Endothelial cell of umbilical vein (primary cell): ENCODE measurements at regions not wholly inside any gene's neighbourhood (a gene's known extent, or its start where the extent isn't known, plus 50 kb on each side); places are given as distances from the start of the nearest gene placed in this dataset.

ENCODE experiments used
- BruUV-seq: library from RNA; stranded (reverse); fragments of 400-500 nt; replicated peaks from 2 replicates; lab custom pipeline; 2021; lab: Mats Ljungman, UMichigan
- CTCF ChIA-PET: fragments of 300-600, 350-600 bp; sonication (Branson Sonifier 250); formaldehyde crosslinking; loops from one replicate; lab custom pipeline; 2021; ENCODE audit warnings: antibody characterized with exemption, inconsistent platforms; lab: Charles Lee
- POLR2A ChIA-PET: fragments of 300-600, 350-600 bp; sonication (Branson Sonifier 250); formaldehyde crosslinking; loops from one replicate; lab custom pipeline; 2021; ENCODE audit warnings: antibody characterized with exemption, inconsistent platforms; lab: Charles Lee
- DNase-seq: peaks from one replicate; pipeline ENCODE4 v3.0.0-alpha.2; 2011; ENCODE audit warnings: low read depth, low spot score
- FAIRE-seq: peaks from 2 replicates; lab custom pipeline; 2011; peaks lifted over from hg19 to GRCh38; lab: Jason Lieb, UNC
- H2AFZ ChIP-seq: 2 replicates; pipeline ENCODE4 v1.6.0; 2012; ENCODE audit warnings: low read depth, low read length, control low read depth, inconsistent platforms
- H3K27ac ChIP-seq: 2 replicates; pipeline ENCODE4 v1.5.1; 2011; ENCODE audit warnings: low read depth, mild to moderate bottlenecking, control low read depth, low read length, moderate library complexity; ENCODE audit not compliant: insufficient read depth
- H3K27me3 ChIP-seq, 2 experiments: 2 replicates each; pipeline versions ENCODE4 v1.6.0 to v1.6.1; 2011; ENCODE audit warnings: low read length in 2 of 2, mixed read lengths in 1 of 2; ENCODE audit not compliant: control insufficient read depth in 2 of 2, insufficient read depth in 2 of 2
- H3K36me3 ChIP-seq, 2 experiments: 2 replicates in 1 of 2; 3 replicates in 1 of 2; pipeline ENCODE4 v1.5.1; 2011; ENCODE audit warnings: low read length in 2 of 2, mild to moderate bottlenecking in 1 of 2, moderate library complexity in 1 of 2; ENCODE audit not compliant: control insufficient read depth in 2 of 2, insufficient read depth in 2 of 2; ENCODE audit errors: extremely low read depth in 1 of 2
- H3K4me1 ChIP-seq: 3 replicates; pipeline ENCODE4 v1.5.1; 2011; ENCODE audit warnings: mild to moderate bottlenecking, low read length; ENCODE audit not compliant: control insufficient read depth, insufficient read depth; ENCODE audit errors: extremely low read depth
- H3K4me2 ChIP-seq: 2 replicates; pipeline ENCODE4 v1.6.1; 2011; ENCODE audit warnings: low read length, control low read depth, mixed read lengths; ENCODE audit not compliant: insufficient read depth
- H3K4me3 ChIP-seq, 3 experiments: fragments of 200-600 bp in 1 of 3; sonication (generic), shearing (Covaris generic) in 1 of 3; replicated peaks in 1 of 3; 2 replicates each; pipeline ENCODE4 v1.5.1; 2011 to 2016; ENCODE audit warnings: control low read depth in 3 of 3, low read length in 3 of 3, mild to moderate bottlenecking in 2 of 3, inconsistent platforms in 1 of 3, low read depth in 1 of 3, moderate library complexity in 1 of 3; ENCODE audit not compliant: insufficient read depth in 1 of 3
- H3K79me2 ChIP-seq: 2 replicates; pipeline ENCODE4 v1.6.0; 2012; ENCODE audit warnings: low read length, inconsistent platforms; ENCODE audit not compliant: control insufficient read depth, insufficient read depth
- H3K9ac ChIP-seq: replicated peaks from 2 replicates; pipeline ENCODE3; 2011; ENCODE audit warnings: low read length, control low read depth; ENCODE audit not compliant: insufficient read depth; ENCODE audit errors: extremely low read depth
- H3K9me1 ChIP-seq: replicated peaks from 3 replicates; pipeline ENCODE4 v1.6.0; 2011; ENCODE audit warnings: mild to moderate bottlenecking, low read length; ENCODE audit not compliant: control insufficient read depth, insufficient read depth; ENCODE audit errors: extremely low read depth
- H3K9me3 ChIP-seq: replicated peaks from 2 replicates; pipeline ENCODE4 v1.5.1; 2012; ENCODE audit warnings: low read length, inconsistent platforms; ENCODE audit not compliant: control insufficient read depth, insufficient read depth
- H4K20me1 ChIP-seq: replicated peaks from 2 replicates; pipeline ENCODE3; 2011; ENCODE audit warnings: mild to moderate bottlenecking, low read length; ENCODE audit not compliant: control insufficient read depth, insufficient read depth; ENCODE audit errors: extremely low read depth
- CTCF ChIP-seq, 2 donors: IDR thresholded peaks; 1 replicate in 1 of 2; 2 replicates in 1 of 2; pipeline ENCODE4 v1.5.1; 2011; ENCODE audit warnings: low read length in 2 of 2, mild to moderate bottlenecking in 2 of 2, moderate library complexity in 2 of 2, control low read depth in 1 of 2, inconsistent platforms in 1 of 2, low read depth in 1 of 2; ENCODE audit not compliant: insufficient read depth in 1 of 2; ENCODE audit errors: extremely low read depth in 1 of 2
- EZH2 ChIP-seq: IDR thresholded peaks from 2 replicates; pipeline ENCODE4 v1.6.1; 2012; ENCODE audit warnings: borderline replicate concordance, low read depth, mild to moderate bottlenecking, moderate library complexity, low read length, inconsistent platforms; ENCODE audit not compliant: severe bottlenecking
- FOS ChIP-seq: IDR thresholded peaks from 2 replicates; pipeline ENCODE4 v1.6.1; 2011; ENCODE audit warnings: mild to moderate bottlenecking, low read length, moderate library complexity, borderline replicate concordance; ENCODE audit not compliant: insufficient read depth
- GATA2 ChIP-seq: IDR thresholded peaks from 2 replicates; pipeline ENCODE4 v1.7.0; 2011; ENCODE audit warnings: low read depth, mild to moderate bottlenecking, moderate library complexity, mixed read lengths, low read length; ENCODE audit not compliant: insufficient read length, insufficient read depth
- JUN ChIP-seq: IDR thresholded peaks from 2 replicates; pipeline ENCODE4 v1.6.1; 2011; ENCODE audit warnings: borderline replicate concordance, low read depth; ENCODE audit not compliant: insufficient read length, insufficient read depth
- MYC ChIP-seq: IDR thresholded peaks from one replicate; pipeline ENCODE4 v1.6.1; 2011; ENCODE audit warnings: mild to moderate bottlenecking, low read depth, low read length
- POLR2AphosphoS5 ChIP-seq: IDR thresholded peaks from 2 replicates; pipeline ENCODE4 v1.6.1; 2012; ENCODE audit warnings: low read depth, mild to moderate bottlenecking, control low read depth, low read length, moderate library complexity; ENCODE audit not compliant: insufficient read depth
- dilution Hi-C: fragments of 300-500 bp; cut with MboI; formaldehyde crosslinking; loops from one replicate; pipeline ENCODE4 v1.15.0; 2019; ENCODE audit warnings: low sequenced_read_pairs; ENCODE audit not compliant: extremely low pct_ligation_motif_present
- intact Hi-C: fragments of 100-400 bp; cut with micrococcal nuclease; formaldehyde crosslinking; loops from one replicate; pipeline ENCODE4 v1.10.0; 2022

- intact Hi-C loops (no loop called here), dilution Hi-C loops (no loop called here)
- H3K27ac ChIP-seq, result no peak overlapping the region
- no peak for DNase-seq
- no peak for FAIRE-seq
- H3K4me2 ChIP-seq, result no peak overlapping the region
- no peaks in the 10 kb centered on the region for H3K9me1 ChIP-seq
- POLR2A ChIA-PET, result no interaction called here
- no peaks in the 10 kb centered on the region for H3K36me3 ChIP-seq
- no peak for TF ChIP-seq MYC
- TF ChIP-seq EZH2, result no peak
- no peak for TF ChIP-seq CTCF (IDR thresholded peaks at IDR 0.05; ENCODE audit: extremely low read depth in 1 of 2, insufficient read depth in 1 of 2, low read depth in 1 of 2, low read length in 2 of 2)
- no peak for TF ChIP-seq FOS
- TF ChIP-seq GATA2, result no peak
- TF ChIP-seq POLR2AphosphoS5, result no peak
- no peak for TF ChIP-seq JUN
- no peaks in the 10 kb centered on the region for H3K79me2 ChIP-seq
- no peak overlapping the region for H3K9ac ChIP-seq
- no peaks in the 10 kb centered on the region for H3K9me3 ChIP-seq
- H3K4me3 ChIP-seq, result no peak overlapping the region
- no peaks in the 10 kb centered on the region for H4K20me1 ChIP-seq
- no peak overlapping the region for H2AFZ ChIP-seq
- peaks cover 0 to 2% of the 10 kb centered on the region in 2 experiments for H3K27me3 ChIP-seq
- no peaks in the 10 kb centered on the region for H3K4me1 ChIP-seq
- no TSS peak for BruUV-seq
- CTCF ChIA-PET, result no interaction called here
Measured at GRCh38 chr15:69637818-69638217, 185.2 kb downstream of the RPLP1 start.
